DMS53 treated with DMSO at 0.1 percent for 48 hours (cell line): ENCODE measurements at regions not wholly inside any gene's neighbourhood (a gene's known extent, or its start where the extent isn't known, plus 50 kb on each side); places are given as distances from the start of the nearest gene placed in this dataset.
"Not testable (repeated sequence)": the region's sequence is repeated elsewhere in the genome, so short reads cannot be mapped to it uniquely, and the experiment has no call there.

Experiments used
- DNase-seq: peaks from one replicate; lab custom pipeline; 2025; ENCODE audit not compliant: unreplicated experiment; lab: John Stamatoyannopoulos, UW

GRCh38 chr6:47405273-47405672 lies 72.3 kb upstream of the CD2AP start:
- peak; percentile 68 for DNase-seq

GRCh38 chr6:47407300-47408281 lies 70.0 kb upstream of the CD2AP start:
- DNase-seq, result no peak

GRCh38 chr6:47413752-47414422 lies 63.7 kb upstream of the CD2AP start:
- peak; percentile 81 for DNase-seq

- DNase-seq, result peak; percentile 51
Measured at GRCh38 chr6:47414423-47415167, 63.0 kb upstream of the CD2AP start.

- no peak for DNase-seq
Measured at GRCh38 chr6:47416396-47417345, 60.9 kb upstream of the CD2AP start.

- DNase-seq, result peak; percentile 72
Measured at GRCh38 chr6:47419621-47420020, 58.0 kb upstream of the CD2AP start.

- no peak for DNase-seq
Measured at GRCh38 chr6:47420394-47421371, 56.9 kb upstream of the CD2AP start.

GRCh38 chr6:47423079-47423478 lies 54.5 kb upstream of the CD2AP start:
- DNase-seq, result no peak

- DNase-seq, result no peak
Measured at GRCh38 chr6:47424436-47424836, 53.2 kb upstream of the CD2AP start.

GRCh38 chr6:47425724-47426123 lies 51.9 kb upstream of the CD2AP start:
- DNase-seq, result not testable (repeated sequence)

GRCh38 chr6:47426524-47427302 lies 50.9 kb upstream of the CD2AP start:
- DNase-seq, result no peak

GRCh38 chr6:47427680-47428079 lies 49.9 kb upstream of the CD2AP start:
- no peak for DNase-seq
